GM23248 (cell line): ENCODE measurements at regions not wholly inside any gene's neighbourhood (a gene's known extent, or its start where the extent isn't known, plus 50 kb on each side); places are given as distances from the start of the nearest gene placed in this dataset.

Experiments used
- DNase-seq: peaks from one replicate; pipeline ENCODE4 v3.0.0-alpha.2; 2015
- H2AFZ ChIP-seq: fragments of 200-600 bp; sonication (generic); 2 replicates; pipeline ENCODE4 v1.6.1; 2016; ENCODE audit warnings: antibody characterized with exemption
- H3F3A ChIP-seq: fragments of 200-600 bp; sonication (generic); 2 replicates; pipeline ENCODE4 v1.6.1; 2016; ENCODE audit warnings: mild to moderate bottlenecking, antibody characterized with exemption, mixed run types; ENCODE audit not compliant: insufficient read depth
- H3K27ac ChIP-seq: fragments of 200-600 bp; sonication (generic); 2 replicates; pipeline ENCODE4 v1.5.1; 2016; ENCODE audit warnings: mild to moderate bottlenecking
- H3K27me3 ChIP-seq: fragments of 200-600 bp; sonication (generic); replicated peaks from 2 replicates; pipeline ENCODE4 v1.6.1; 2016; ENCODE audit warnings: mild to moderate bottlenecking; ENCODE audit not compliant: insufficient read depth
- H3K36me3 ChIP-seq: fragments of 200-600 bp; sonication (generic); 2 replicates; pipeline ENCODE4 v1.6.1; 2016; ENCODE audit warnings: low read depth, mild to moderate bottlenecking
- H3K4me1 ChIP-seq: fragments of 200-600 bp; sonication (generic); 2 replicates; pipeline ENCODE4 v1.6.1; 2016; ENCODE audit warnings: mild to moderate bottlenecking; ENCODE audit not compliant: insufficient read depth
- H3K4me2 ChIP-seq: fragments of 200-600 bp; sonication (generic); one replicate; pipeline ENCODE4 v1.6.1; 2016; ENCODE audit warnings: mild to moderate bottlenecking; ENCODE audit not compliant: unreplicated experiment
- H3K4me3 ChIP-seq: fragments of 200-600 bp; sonication (generic); 2 replicates; pipeline ENCODE4 v1.5.1; 2016; ENCODE audit warnings: mild to moderate bottlenecking
- H3K79me2 ChIP-seq: fragments of 200-600 bp; sonication (generic); 2 replicates; pipeline ENCODE4 v1.6.1; 2016; ENCODE audit warnings: mild to moderate bottlenecking; ENCODE audit not compliant: insufficient read depth
- H3K9ac ChIP-seq: fragments of 200-600 bp; sonication (generic); 2 replicates; pipeline ENCODE4 v1.6.1; 2016; ENCODE audit warnings: mild to moderate bottlenecking
- H3K9me2 ChIP-seq: fragments of 200-600 bp; sonication (generic); 2 replicates; pipeline ENCODE4 v1.6.1; 2016; ENCODE audit warnings: mixed run types, mild to moderate bottlenecking, moderate library complexity; ENCODE audit not compliant: insufficient read depth
- H3K9me3 ChIP-seq: fragments of 200-600 bp; sonication (generic); one replicate; pipeline ENCODE4 v1.6.1; 2017; ENCODE audit warnings: low read depth
- H4K20me1 ChIP-seq: fragments of 200-600 bp; sonication (generic); 2 replicates; pipeline ENCODE4 v1.6.0; 2016; ENCODE audit not compliant: insufficient read depth
- EZH2 ChIP-seq: fragments of 200-600 bp; sonication (generic); IDR thresholded peaks from 2 replicates; pipeline ENCODE4 v1.6.1; 2018; ENCODE audit warnings: antibody characterized with exemption, mild to moderate bottlenecking; ENCODE audit not compliant: insufficient read depth, poor library complexity, severe bottlenecking
- EZH2phosphoT487 ChIP-seq: fragments of 200-600 bp; sonication (generic); IDR thresholded peaks from 2 replicates; pipeline ENCODE4 v1.6.1; 2018; ENCODE audit warnings: antibody characterized with exemption, moderate library complexity, mild to moderate bottlenecking, low read depth; ENCODE audit not compliant: insufficient read depth
- WGBS, 2 experiments: methylation state at CpG; one replicate each; pipeline ENCODE4 v1.1.6; 2015 to 2017; ENCODE audit warnings: low lambda C conversion rate in 2 of 2, low coverage in 1 of 2; ENCODE audit errors: missing lambda C conversion rate in 2 of 2; 5-methylcytosine and 5-hydroxymethylcytosine counted together
- in situ Hi-C: fragments of 300-500 bp; cut with MboI; formaldehyde crosslinking; loops from 2 replicates; pipeline ENCODE4 v1.15.0; 2020

DNA sequence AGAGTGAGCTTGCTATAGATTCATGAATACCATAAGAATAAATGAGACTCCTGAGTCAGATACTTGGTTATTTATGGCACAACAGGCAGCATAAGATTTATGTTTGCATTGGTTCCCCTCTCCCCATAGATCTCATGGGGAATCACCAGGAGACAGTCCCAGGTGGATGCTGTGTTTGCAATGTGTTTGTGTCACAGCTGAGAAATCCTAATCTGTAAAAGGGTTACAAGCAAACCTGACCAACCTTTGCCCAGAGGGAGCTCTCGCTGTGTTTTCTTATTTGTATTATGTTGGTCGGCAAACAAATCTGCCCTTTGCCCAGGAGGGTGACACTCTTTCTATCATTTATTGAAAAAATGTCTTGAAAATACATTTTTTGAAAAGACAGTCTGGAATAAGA lies 236.2 kb downstream of the ZPLD1 start:
- Histone ChIP-seq H4K20me1 (no peaks in the 10 kb centered on the region), H3K4me2 (no peak overlapping the region), H3K27ac (no peak overlapping the region), H2AFZ (no peak overlapping the region), H3K9me3 (no peaks in the 10 kb centered on the region), H3K4me1 (no peaks in the 10 kb centered on the region), H3K4me3 (no peak overlapping the region), H3K9ac (no peak overlapping the region), H3K36me3 (no peaks in the 10 kb centered on the region), H3F3A (no peaks in the 10 kb centered on the region), H3K27me3 (peaks cover 8% of the 10 kb centered on the region; the same call in 1 of the 2 replicates), H3K9me2 (no peaks in the 10 kb centered on the region), H3K79me2 (no peaks in the 10 kb centered on the region)
- no peak for DNase-seq
- in situ Hi-C loops, result no loop called here
- TF ChIP-seq EZH2phosphoT487, result no peak
- no peak for TF ChIP-seq EZH2
- WGBS, 2 experiments, result 44 to 46% methylated on average over 2 of the region's 2 CpGs

DNA sequence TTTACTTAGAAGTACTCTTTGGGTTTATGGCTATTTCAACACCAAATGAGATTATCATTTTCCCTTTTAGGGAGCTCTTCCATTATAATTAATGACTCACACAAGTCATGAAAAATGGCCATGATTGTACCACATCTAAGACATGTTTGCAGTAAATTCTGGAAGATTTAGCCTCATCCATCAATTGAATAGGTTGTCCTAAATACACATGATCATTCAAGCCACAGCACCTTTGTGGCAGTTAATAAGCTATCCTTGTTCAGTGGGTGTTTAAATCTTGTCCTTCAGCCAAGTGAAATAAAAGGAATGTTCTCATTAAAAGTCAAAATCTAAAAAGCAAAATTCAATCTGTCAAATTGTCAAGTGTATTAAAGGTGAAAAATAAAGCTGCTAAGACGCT lies 237.5 kb downstream of the ZPLD1 start:
- H3K79me2 ChIP-seq, result no peaks in the 10 kb centered on the region
- H4K20me1 ChIP-seq, result no peaks in the 10 kb centered on the region
- H3K9me2 ChIP-seq, result no peaks in the 10 kb centered on the region
- TF ChIP-seq EZH2phosphoT487, result no peak
- TF ChIP-seq EZH2, result no peak
- peaks cover 8% of the 10 kb centered on the region; the same call in 1 of the 2 replicates for H3K27me3 ChIP-seq
- H3K9me3 ChIP-seq, result no peaks in the 10 kb centered on the region
- H3K4me1 ChIP-seq, result no peaks in the 10 kb centered on the region
- DNase-seq, result no peak
- no peaks in the 10 kb centered on the region for H3F3A ChIP-seq
- no peak overlapping the region for H3K4me3 ChIP-seq
- no peak overlapping the region for H2AFZ ChIP-seq
- WGBS, 2 experiments, result 48 to 58% methylated on average over 1 of the region's 1 CpG
- H3K9ac ChIP-seq, result no peak overlapping the region
- no peak overlapping the region for H3K27ac ChIP-seq
- in situ Hi-C loops, result no loop called here
- no peaks in the 10 kb centered on the region for H3K36me3 ChIP-seq
- no peak overlapping the region for H3K4me2 ChIP-seq

DNA sequence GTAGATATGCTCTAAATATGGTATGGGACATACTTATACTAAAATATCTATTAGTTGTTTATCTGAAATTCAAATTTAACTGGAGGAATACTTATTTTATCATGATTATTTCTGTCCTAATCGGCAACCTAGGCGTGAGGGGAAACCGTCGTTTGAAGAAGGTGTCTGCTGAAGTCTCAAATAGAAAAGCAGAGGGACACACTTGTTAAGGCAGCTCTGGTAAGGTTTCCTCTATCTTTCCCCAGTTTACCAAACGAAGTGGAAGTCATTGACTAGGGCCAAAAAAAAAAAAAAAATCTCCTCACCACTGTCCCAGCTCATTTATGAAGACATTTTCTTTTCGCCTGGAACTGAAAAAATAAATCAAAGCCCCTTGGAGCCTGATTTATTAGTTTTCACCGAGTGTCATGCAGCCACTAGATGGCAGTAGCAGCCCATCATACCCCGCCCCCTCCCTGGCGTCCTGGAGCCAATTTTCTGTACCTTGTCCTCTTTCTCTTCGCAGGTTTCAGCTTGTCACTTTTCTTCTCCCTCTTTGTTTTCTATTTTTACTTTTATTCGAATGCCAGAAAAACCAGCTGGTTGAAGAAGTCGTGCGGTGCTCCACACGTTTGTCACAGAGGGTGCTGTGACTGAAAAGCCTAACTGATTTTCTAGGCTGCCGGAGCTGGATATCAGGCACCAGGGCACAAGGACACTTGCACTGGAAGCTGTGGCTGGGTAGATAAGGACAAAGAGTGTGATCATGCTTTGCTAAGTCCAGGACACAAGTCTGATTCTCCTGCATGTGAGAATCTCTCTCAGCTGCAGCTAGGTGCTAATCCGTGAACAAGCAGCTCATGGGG lies 238.7 kb downstream of the ZPLD1 start:
- H3K4me3 ChIP-seq, result peak overlapping the region; percentile 47; the same call in 1 of the 2 replicates
- peak overlapping the region; percentile 46 for H3K4me2 ChIP-seq
- DNase-seq, result peak; percentile 58
- H3K36me3 ChIP-seq, result no peaks in the 10 kb centered on the region
- H4K20me1 ChIP-seq, result no peaks in the 10 kb centered on the region
- 11 to 12% methylated on average over 14 to 16 of the region's 16 CpGs for WGBS, 2 experiments
- no peaks in the 10 kb centered on the region for H3K79me2 ChIP-seq
- H3K9me3 ChIP-seq, result no peaks in the 10 kb centered on the region
- H2AFZ ChIP-seq, result 0 out of 2 replicates have a peak overlapping the region, but pooled peaks have one; percentile 41
- H3K4me1 ChIP-seq, result no peaks in the 10 kb centered on the region
- in situ Hi-C loops, result no loop called here
- no peak overlapping the region for H3K27ac ChIP-seq
- no peak overlapping the region for H3K9ac ChIP-seq
- H3K9me2 ChIP-seq, result no peaks in the 10 kb centered on the region
- no peaks in the 10 kb centered on the region for H3K27me3 ChIP-seq
- H3F3A ChIP-seq, result no peaks in the 10 kb centered on the region
- no peak for TF ChIP-seq EZH2phosphoT487
- no peak for TF ChIP-seq EZH2

GRCh38 chr3:102674284-102674683 lies 239.5 kb downstream of the ZPLD1 start:
- H3K79me2 ChIP-seq, result no peaks in the 10 kb centered on the region
- H3K9me2 ChIP-seq, result no peaks in the 10 kb centered on the region
- H4K20me1 ChIP-seq, result no peaks in the 10 kb centered on the region
- no peaks in the 10 kb centered on the region for H3K36me3 ChIP-seq
- H3K4me3 ChIP-seq, result no peak overlapping the region
- WGBS, 2 experiments, result 66 to 70% methylated on average over 7 of the region's 7 CpGs
- H3K4me2 ChIP-seq, result no peak overlapping the region
- no peaks in the 10 kb centered on the region for H3K27me3 ChIP-seq
- no peak for DNase-seq
- no peak for TF ChIP-seq EZH2phosphoT487
- TF ChIP-seq EZH2, result no peak
- no peaks in the 10 kb centered on the region for H3K9me3 ChIP-seq
- in situ Hi-C loops, result no loop called here
- no peak overlapping the region for H3K27ac ChIP-seq
- H3F3A ChIP-seq, result no peaks in the 10 kb centered on the region
- no peaks in the 10 kb centered on the region for H3K4me1 ChIP-seq
- H2AFZ ChIP-seq, result no peak overlapping the region
- H3K9ac ChIP-seq, result no peak overlapping the region
